ENCODE measurements at regions not wholly inside any gene's neighbourhood (a gene's known extent, or its start where the extent isn't known, plus 50 kb on each side); places are given as distances from the start of the nearest gene placed in this dataset.

- H3K36me3 ChIP-seq (replicated peaks), result no peaks in the 10 kb centered on the region
- no peaks in the 10 kb centered on the region for H3K27me3 ChIP-seq (replicated peaks)
- H3K4me3 ChIP-seq (ENCODE audit: low read depth, low read length), result no peak overlapping the region
- no peak for DNase-seq
- in situ Hi-C loops (cut with HindIII; ENCODE audit: low pct_ligation_motif_present, low sequenced_read_pairs), result no loop called here
- no peak overlapping the region for H3K27ac ChIP-seq
- no peak for TF ChIP-seq CTCF (IDR thresholded peaks at IDR 0.05; ENCODE audit: low read depth, low read length, missing control alignments)
Measured at GRCh38 chr2:147619808-147620207, 225.0 kb upstream of the ACVR2A start.

GRCh38 chr2:147615726-147616125 is 229.1 kb upstream of the ACVR2A start:
- no peak for DNase-seq

GRCh38 chr2:147614979-147615470 is 229.8 kb upstream of the ACVR2A start:
- Histone ChIP-seq H3K27me3 (replicated peaks) (no peaks in the 10 kb centered on the region), H3K36me3 (replicated peaks) (no peaks in the 10 kb centered on the region), H3K27ac (no peak overlapping the region), H3K4me3 (ENCODE audit: low read depth, low read length) (no peak overlapping the region)
- in situ Hi-C loops (cut with HindIII; ENCODE audit: low pct_ligation_motif_present, low sequenced_read_pairs), result no loop called here
- TF ChIP-seq CTCF (IDR thresholded peaks at IDR 0.05; ENCODE audit: low read depth, low read length, missing control alignments), result no peak
- DNase-seq, result no peak

More at GRCh38 chr2:147615726-147616125, 229.1 kb upstream of the ACVR2A start:
- no peak for TF ChIP-seq CTCF (IDR thresholded peaks at IDR 0.05; ENCODE audit: low read depth, low read length, missing control alignments)
- in situ Hi-C loops (cut with HindIII; ENCODE audit: low pct_ligation_motif_present, low sequenced_read_pairs), result no loop called here
- Histone ChIP-seq H3K27me3 (replicated peaks) (no peaks in the 10 kb centered on the region), H3K36me3 (replicated peaks) (no peaks in the 10 kb centered on the region), H3K27ac (no peak overlapping the region), H3K4me3 (ENCODE audit: low read depth, low read length) (no peak overlapping the region)

- no peak for DNase-seq
- Histone ChIP-seq H3K27ac (no peak overlapping the region), H3K36me3 (replicated peaks) (no peaks in the 10 kb centered on the region), H3K4me3 (ENCODE audit: low read depth, low read length) (no peak overlapping the region), H3K27me3 (replicated peaks) (no peaks in the 10 kb centered on the region)
- no peak for TF ChIP-seq CTCF (IDR thresholded peaks at IDR 0.05; ENCODE audit: low read depth, low read length, missing control alignments)
- in situ Hi-C loops (cut with HindIII; ENCODE audit: low pct_ligation_motif_present, low sequenced_read_pairs), result no loop called here
Measured at GRCh38 chr2:147614471-147614870, 230.4 kb upstream of the ACVR2A start.

- H3K27ac ChIP-seq, result no peak overlapping the region
- in situ Hi-C loops (cut with HindIII; ENCODE audit: low pct_ligation_motif_present, low sequenced_read_pairs), result no loop called here
- H3K36me3 ChIP-seq (replicated peaks), result no peaks in the 10 kb centered on the region
- no peak overlapping the region for H3K4me3 ChIP-seq (ENCODE audit: low read depth, low read length)
- no peaks in the 10 kb centered on the region for H3K27me3 ChIP-seq (replicated peaks)
- DNase-seq, result no peak
- TF ChIP-seq CTCF (IDR thresholded peaks at IDR 0.05; ENCODE audit: low read depth, low read length, missing control alignments), result no peak
Measured at GRCh38 chr2:147610496-147611040, 234.3 kb upstream of the ACVR2A start.

- H3K36me3 ChIP-seq (replicated peaks), result no peaks in the 10 kb centered on the region
- no peak for DNase-seq
- in situ Hi-C loops (cut with HindIII; ENCODE audit: low pct_ligation_motif_present, low sequenced_read_pairs), result no loop called here
- H3K27ac ChIP-seq, result no peak overlapping the region
- H3K4me3 ChIP-seq (ENCODE audit: low read depth, low read length), result no peak overlapping the region
- H3K27me3 ChIP-seq (replicated peaks), result no peaks in the 10 kb centered on the region
- no peak for TF ChIP-seq CTCF (IDR thresholded peaks at IDR 0.05; ENCODE audit: low read depth, low read length, missing control alignments)
Measured at GRCh38 chr2:147609301-147609700, 235.5 kb upstream of the ACVR2A start.
